Upper lobe of left lung (tissue), 6 donors: ENCODE measurements at regions not wholly inside any gene's neighbourhood (a gene's known extent, or its start where the extent isn't known, plus 50 kb on each side); places are given as distances from the start of the nearest gene placed in this dataset.

Source experiments
- ATAC-seq, 2 donors: fragments of 200-7000 bp; cut with Tn5 transposase; one replicate each; pipeline ENCODE4 v1.9.1; 2022; ENCODE audit warnings: mild to moderate bottlenecking in 2 of 2, moderate library complexity in 2 of 2; ENCODE audit not compliant: low FRiP score in 2 of 2
- DNase-seq, 2 donors: peaks; one replicate each; pipeline ENCODE4 v3.0.0-alpha.2; 2019 to 2020
- H3K27ac ChIP-seq, 4 donors: fragments of 200-600 bp; sonication (generic); one replicate each; pipeline ENCODE4 v1.5.1; 2016 to 2019
- H3K27me3 ChIP-seq, 4 donors: fragments of 200-600 bp; sonication (generic); one replicate each; pipeline ENCODE4 v1.5.1; 2017 to 2019
- H3K36me3 ChIP-seq, 4 donors: fragments of 200-600 bp; sonication (generic); one replicate each; pipeline ENCODE4 v1.5.1; 2016 to 2019
- H3K4me1 ChIP-seq, 4 donors: fragments of 200-600 bp; sonication (generic); one replicate each; pipeline ENCODE4 v1.5.1; 2018 to 2019
- H3K4me3 ChIP-seq, 4 donors: fragments of 200-600 bp; sonication (generic); one replicate each; pipeline ENCODE4 v1.5.1; 2017 to 2019; ENCODE audit warnings: mild to moderate bottlenecking in 2 of 4, moderate library complexity in 1 of 4
- H3K9me3 ChIP-seq, 4 donors: fragments of 200-600 bp; sonication (generic); one replicate each; pipeline ENCODE4 v1.5.1; 2018 to 2019
- EP300 ChIP-seq, 4 donors: sonication (generic); formaldehyde crosslinking; IDR thresholded peaks; one replicate each; pipeline ENCODE4 v1.5.1; 2017; ENCODE audit warnings: antibody characterized with exemption in 4 of 4, control low read depth in 2 of 4
- POLR2A ChIP-seq, 4 donors: fragments of 450-650 bp; IDR thresholded peaks; one replicate each; pipeline ENCODE4 v1.5.1; 2016 to 2017; ENCODE audit warnings: antibody characterized with exemption in 4 of 4, mild to moderate bottlenecking in 2 of 4
- POLR2AphosphoS5 ChIP-seq, 2 donors: sonication (generic); formaldehyde crosslinking; IDR thresholded peaks; one replicate each; pipeline ENCODE4 v1.5.1; 2017; ENCODE audit warnings: antibody characterized with exemption in 2 of 2
- WGBS, 2 donors: methylation state at CpG; one replicate each; pipeline ENCODE4 v1.1.5; 2017 to 2018; 5-methylcytosine and 5-hydroxymethylcytosine counted together
- TF ChIP-seq, protein P1 (sequence below), 6 experiments: fragments of 450-650 bp in 4 of 6; fragments of 200-600 bp in 2 of 6; sonication (generic) in 2 of 6; IDR thresholded peaks; one replicate each; pipeline ENCODE4 v1.5.1; 2016 to 2019; ENCODE audit warnings: antibody characterized with exemption in 6 of 6
- donor health status: DM: no; HTN: no; CAD: no; lungs with moderate emphysema.
- donor health status: DM: no; HTN: yes; CAD: no; lungs with severe emphysema.

DNA sequence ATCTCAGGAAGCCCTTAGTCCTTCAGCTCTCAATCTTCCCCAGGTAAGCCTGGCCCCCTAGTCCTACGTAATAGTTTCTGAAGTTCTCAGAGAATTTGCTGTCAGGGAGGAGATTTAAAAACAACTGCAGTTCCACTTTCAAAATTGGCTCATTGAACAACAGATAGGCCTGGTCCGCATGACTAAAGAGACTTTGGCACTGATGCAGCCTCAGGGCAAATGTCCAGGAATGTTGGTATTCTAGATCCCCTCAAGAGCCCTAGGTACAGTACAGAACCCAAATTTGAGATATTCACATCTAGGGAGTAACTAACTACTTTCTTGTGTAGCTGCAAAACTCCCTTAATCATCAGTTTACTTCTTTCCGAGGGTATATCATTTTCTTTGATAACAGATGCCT, 162.8 kb downstream of the GABRG2 start:
- 78 to 83% methylated on average over 3 of the region's 3 CpGs for WGBS, 2 donors
- Histone ChIP-seq H3K9me3 (no peaks in the 10 kb centered on the region), H3K4me1 (no peaks in the 10 kb centered on the region), H3K4me3 (no peak overlapping the region), H3K27ac (no peak overlapping the region), H3K36me3 (no peaks in the 10 kb centered on the region), H3K27me3 (no peaks in the 10 kb centered on the region)
- TF ChIP-seq EP300 (IDR thresholded peaks at IDR 0.05): no peak
- TF ChIP-seq, protein P1, sequence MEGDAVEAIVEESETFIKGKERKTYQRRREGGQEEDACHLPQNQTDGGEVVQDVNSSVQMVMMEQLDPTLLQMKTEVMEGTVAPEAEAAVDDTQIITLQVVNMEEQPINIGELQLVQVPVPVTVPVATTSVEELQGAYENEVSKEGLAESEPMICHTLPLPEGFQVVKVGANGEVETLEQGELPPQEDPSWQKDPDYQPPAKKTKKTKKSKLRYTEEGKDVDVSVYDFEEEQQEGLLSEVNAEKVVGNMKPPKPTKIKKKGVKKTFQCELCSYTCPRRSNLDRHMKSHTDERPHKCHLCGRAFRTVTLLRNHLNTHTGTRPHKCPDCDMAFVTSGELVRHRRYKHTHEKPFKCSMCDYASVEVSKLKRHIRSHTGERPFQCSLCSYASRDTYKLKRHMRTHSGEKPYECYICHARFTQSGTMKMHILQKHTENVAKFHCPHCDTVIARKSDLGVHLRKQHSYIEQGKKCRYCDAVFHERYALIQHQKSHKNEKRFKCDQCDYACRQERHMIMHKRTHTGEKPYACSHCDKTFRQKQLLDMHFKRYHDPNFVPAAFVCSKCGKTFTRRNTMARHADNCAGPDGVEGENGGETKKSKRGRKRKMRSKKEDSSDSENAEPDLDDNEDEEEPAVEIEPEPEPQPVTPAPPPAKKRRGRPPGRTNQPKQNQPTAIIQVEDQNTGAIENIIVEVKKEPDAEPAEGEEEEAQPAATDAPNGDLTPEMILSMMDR (IDR thresholded peaks at IDR 0.05): no peak
- TF ChIP-seq POLR2AphosphoS5 (IDR thresholded peaks at IDR 0.05): no peak
- no peak for TF ChIP-seq POLR2A (IDR thresholded peaks at IDR 0.05)
- ATAC-seq (no peak), DNase-seq (no peak)

DNA sequence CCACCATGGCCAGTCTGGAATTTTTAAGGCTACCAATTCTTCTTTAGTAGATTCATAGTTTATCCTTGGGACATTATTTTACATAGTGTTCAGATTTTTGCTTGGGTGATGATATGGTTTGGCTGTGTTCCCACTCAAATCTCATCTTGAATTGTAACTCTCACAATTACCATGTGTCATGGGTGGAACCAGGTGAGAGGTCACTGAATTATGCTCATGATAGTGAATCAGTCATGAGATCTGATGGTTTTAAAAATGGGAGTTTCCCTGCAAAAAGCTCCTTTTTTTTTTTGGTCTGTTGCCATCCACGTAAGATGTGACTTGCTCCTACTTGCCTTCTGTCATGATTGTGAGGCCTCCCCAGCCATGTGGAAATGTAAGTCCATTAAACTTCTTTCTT, 163.9 kb downstream of the GABRG2 start:
- Histone ChIP-seq H3K4me3 (no peak overlapping the region), H3K27ac (no peak overlapping the region), H3K4me1 (no peaks in the 10 kb centered on the region), H3K36me3 (no peaks in the 10 kb centered on the region), H3K27me3 (no peaks in the 10 kb centered on the region), H3K9me3 (peaks cover 0 to under 1% (median 0%) of the 10 kb centered on the region in 4 donors)
- no peak for TF ChIP-seq EP300 (IDR thresholded peaks at IDR 0.05)
- no peak for DNase-seq
- no peak for ATAC-seq
- 69 to 71% methylated on average over 1 of the region's 1 CpG for WGBS, 2 donors

DNA sequence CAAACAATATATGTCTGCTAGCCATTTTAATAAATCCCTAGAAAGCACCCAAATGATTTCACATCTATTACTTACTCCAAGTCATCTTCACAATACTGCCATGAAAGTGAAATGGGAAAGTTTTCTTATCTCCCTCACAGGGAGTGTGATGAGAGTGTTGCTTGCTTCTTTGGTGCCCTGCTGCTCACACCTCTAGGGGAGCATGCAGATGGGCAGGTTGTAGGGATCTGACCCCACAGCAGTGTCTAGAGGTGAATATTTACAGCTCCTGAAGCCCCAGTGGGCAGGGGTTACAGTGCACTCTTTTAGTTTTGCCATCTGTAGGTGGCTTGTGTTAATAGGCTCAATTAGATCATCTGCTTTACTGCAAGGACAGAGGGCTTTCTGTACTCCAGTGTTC, 173.2 kb downstream of the GABRG2 start:
- H3K27ac ChIP-seq: no peak overlapping the region
- TF ChIP-seq POLR2AphosphoS5 (IDR thresholded peaks at IDR 0.05): no peak
- no peak for TF ChIP-seq EP300 (IDR thresholded peaks at IDR 0.05)
- TF ChIP-seq, protein P1 (IDR thresholded peaks at IDR 0.05): no peak
- no peak for TF ChIP-seq POLR2A (IDR thresholded peaks at IDR 0.05)
- H3K36me3 ChIP-seq: no peaks in the 10 kb centered on the region
- ATAC-seq (no peak), DNase-seq (no peak)
- no peaks in the 10 kb centered on the region for H3K27me3 ChIP-seq
- no peaks in the 10 kb centered on the region for H3K4me1 ChIP-seq
- no peak overlapping the region for H3K4me3 ChIP-seq
- peaks cover 0 to 7% (median 0%) of the 10 kb centered on the region in 4 donors for H3K9me3 ChIP-seq

DNA sequence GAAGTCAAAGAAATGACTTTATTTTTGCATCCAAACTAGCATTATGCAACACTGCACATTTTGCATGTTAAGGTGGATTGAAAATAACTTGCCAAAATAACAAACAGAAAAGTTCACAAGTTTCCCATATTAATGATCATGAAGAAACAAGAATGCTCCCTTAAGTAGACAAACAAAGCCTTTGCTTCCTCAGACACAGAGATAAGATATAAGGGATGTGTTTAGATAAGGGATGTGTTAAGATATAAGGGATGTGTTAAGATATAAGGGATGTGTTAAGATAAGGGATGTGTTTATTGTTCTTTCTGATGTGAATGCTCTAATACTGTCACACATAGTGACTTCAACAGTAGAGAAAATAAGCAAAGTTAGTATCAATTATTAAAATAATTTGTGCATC, 174.8 kb downstream of the GABRG2 start:
- no peak for ATAC-seq
- Histone ChIP-seq H3K4me3 (no peak overlapping the region), H3K27me3 (no peaks in the 10 kb centered on the region), H3K27ac (no peak overlapping the region), H3K36me3 (no peaks in the 10 kb centered on the region), H3K4me1 (no peaks in the 10 kb centered on the region), H3K9me3 (no peaks in the 10 kb centered on the region)
- TF ChIP-seq POLR2AphosphoS5 (IDR thresholded peaks at IDR 0.05) (no peak), POLR2A (IDR thresholded peaks at IDR 0.05) (no peak), EP300 (IDR thresholded peaks at IDR 0.05) (no peak)
- TF ChIP-seq, protein P1 (IDR thresholded peaks at IDR 0.05): no peak
- DNase-seq: no peak

DNA sequence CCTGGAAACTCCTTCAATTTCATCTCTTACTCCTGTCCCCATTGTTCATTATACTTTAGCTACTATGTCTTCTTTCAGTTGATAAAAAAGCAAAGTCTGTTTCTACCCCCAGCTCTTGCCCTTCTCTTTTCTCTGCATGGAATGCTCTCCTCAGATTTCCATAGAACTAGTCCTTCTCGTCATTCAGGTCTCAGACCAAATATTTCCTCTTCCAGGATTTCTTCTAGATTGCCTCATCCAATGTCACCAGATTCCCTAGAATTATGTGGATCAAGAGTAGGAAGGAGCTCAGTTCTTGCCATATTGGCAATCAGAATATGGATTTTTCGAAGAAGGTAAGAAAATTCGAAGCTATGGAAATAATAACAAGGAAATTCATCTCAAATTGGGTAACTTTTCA, 176.1 kb downstream of the GABRG2 start:
- Histone ChIP-seq H3K36me3 (no peaks in the 10 kb centered on the region), H3K27me3 (no peaks in the 10 kb centered on the region), H3K9me3 (no peaks in the 10 kb centered on the region), H3K4me3 (no peak overlapping the region), H3K27ac (no peak overlapping the region), H3K4me1 (no peaks in the 10 kb centered on the region)
- ATAC-seq (no peak), DNase-seq (no peak)
- TF ChIP-seq, protein P1 (IDR thresholded peaks at IDR 0.05): no peak
- TF ChIP-seq POLR2AphosphoS5 (IDR thresholded peaks at IDR 0.05): no peak
- no peak for TF ChIP-seq POLR2A (IDR thresholded peaks at IDR 0.05)
- no peak for TF ChIP-seq EP300 (IDR thresholded peaks at IDR 0.05)
- WGBS, 2 donors: 67 to 77% methylated on average over 3 of the region's 3 CpGs
